ENCODE measurements at regions not wholly inside any gene's neighbourhood (a gene's known extent, or its start where the extent isn't known, plus 50 kb on each side); places are given as distances from the start of the nearest gene placed in this dataset.

DNA sequence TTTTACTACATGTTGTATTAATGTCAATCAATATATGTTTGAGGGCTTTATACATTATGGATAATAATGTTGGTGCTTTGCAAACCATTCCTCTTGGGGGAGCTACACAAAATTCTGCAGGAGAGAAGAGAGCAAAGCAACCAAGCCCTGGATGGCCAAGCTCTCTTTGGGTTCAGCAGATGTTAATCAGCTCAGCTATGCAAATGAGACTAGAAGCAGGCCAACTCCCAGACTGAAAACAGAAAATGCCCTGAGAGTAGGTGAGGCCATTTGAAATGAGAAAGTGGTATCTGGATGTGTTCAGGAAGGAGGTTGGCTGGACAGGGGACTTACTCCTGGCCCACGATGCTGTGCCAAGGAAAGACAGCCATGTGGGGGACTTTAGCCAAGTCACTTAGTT lies 387.0 kb downstream of the BCOR start:
- Histone ChIP-seq H3K4me3 (ENCODE audit: low read length) (no peak overlapping the region), H3K4me1 (ENCODE audit: control insufficient read depth, insufficient read depth, low read length) (no peaks in the 10 kb centered on the region), H3K27me3 (ENCODE audit: control insufficient read depth, insufficient read depth, low read length) (no peaks in the 10 kb centered on the region), H3K9me3 (ENCODE audit: control insufficient read depth, insufficient read depth, low read length) (no peaks in the 10 kb centered on the region), H3K27ac (ENCODE audit: low read length) (no peak overlapping the region), H3K36me3 (ENCODE audit: control insufficient read depth, insufficient read depth, low read length) (no peaks in the 10 kb centered on the region)
- ATAC-seq (no peak), DNase-seq (no peak)
- Mint-ChIP-seq H3K4me1 (no peaks in the 10 kb centered on the region), H3K27me3 (ENCODE audit: low read depth in 2 of 2) (peaks cover 6 to 26% of the 10 kb centered on the region in 2 donors), H3K4me3 (no peak overlapping the region), H3K27ac (no peak overlapping the region), H3K36me3 (no peaks in the 10 kb centered on the region), H3K9me3 (no peaks in the 10 kb centered on the region)
- 100% methylated on average over 1 of the region's 1 CpG for WGBS (ENCODE audit: insufficient coverage)
- TF ChIP-seq, protein P1, sequence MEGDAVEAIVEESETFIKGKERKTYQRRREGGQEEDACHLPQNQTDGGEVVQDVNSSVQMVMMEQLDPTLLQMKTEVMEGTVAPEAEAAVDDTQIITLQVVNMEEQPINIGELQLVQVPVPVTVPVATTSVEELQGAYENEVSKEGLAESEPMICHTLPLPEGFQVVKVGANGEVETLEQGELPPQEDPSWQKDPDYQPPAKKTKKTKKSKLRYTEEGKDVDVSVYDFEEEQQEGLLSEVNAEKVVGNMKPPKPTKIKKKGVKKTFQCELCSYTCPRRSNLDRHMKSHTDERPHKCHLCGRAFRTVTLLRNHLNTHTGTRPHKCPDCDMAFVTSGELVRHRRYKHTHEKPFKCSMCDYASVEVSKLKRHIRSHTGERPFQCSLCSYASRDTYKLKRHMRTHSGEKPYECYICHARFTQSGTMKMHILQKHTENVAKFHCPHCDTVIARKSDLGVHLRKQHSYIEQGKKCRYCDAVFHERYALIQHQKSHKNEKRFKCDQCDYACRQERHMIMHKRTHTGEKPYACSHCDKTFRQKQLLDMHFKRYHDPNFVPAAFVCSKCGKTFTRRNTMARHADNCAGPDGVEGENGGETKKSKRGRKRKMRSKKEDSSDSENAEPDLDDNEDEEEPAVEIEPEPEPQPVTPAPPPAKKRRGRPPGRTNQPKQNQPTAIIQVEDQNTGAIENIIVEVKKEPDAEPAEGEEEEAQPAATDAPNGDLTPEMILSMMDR (IDR thresholded peaks at IDR 0.05) = no peak
- intact Hi-C loops (cut with micrococcal nuclease) = no loop called here

DNA sequence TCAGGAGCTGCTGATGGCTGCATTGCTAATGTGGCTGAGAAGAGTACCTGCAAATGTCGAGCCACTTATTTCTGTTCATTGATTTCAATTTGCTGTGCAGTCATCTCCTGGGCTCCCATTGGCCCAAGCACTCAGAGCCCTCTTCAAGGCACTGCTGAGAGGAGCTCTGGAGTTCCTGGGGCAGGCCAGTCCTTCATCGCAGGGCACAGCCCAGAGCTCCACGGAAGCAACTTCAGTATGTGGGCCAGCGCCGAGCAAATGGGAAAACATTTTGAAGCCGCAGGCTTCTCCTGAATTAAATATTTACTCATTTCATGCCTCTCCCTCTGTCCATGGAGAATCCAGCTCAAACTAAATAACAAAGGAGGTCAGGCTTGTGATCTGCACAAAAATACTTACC lies 383.3 kb downstream of the BCOR start:
- TF ChIP-seq, protein P1 (IDR thresholded peaks at IDR 0.05) = no peak
- Histone ChIP-seq H3K4me3 (ENCODE audit: low read length) (no peak overlapping the region), H3K27ac (ENCODE audit: low read length) (no peak overlapping the region), H3K36me3 (ENCODE audit: control insufficient read depth, insufficient read depth, low read length) (no peaks in the 10 kb centered on the region), H3K27me3 (ENCODE audit: control insufficient read depth, insufficient read depth, low read length) (no peaks in the 10 kb centered on the region), H3K4me1 (ENCODE audit: control insufficient read depth, insufficient read depth, low read length) (no peaks in the 10 kb centered on the region), H3K9me3 (ENCODE audit: control insufficient read depth, insufficient read depth, low read length) (no peaks in the 10 kb centered on the region)
- intact Hi-C loops (cut with micrococcal nuclease) = no loop called here
- Mint-ChIP-seq H3K4me1 (no peaks in the 10 kb centered on the region), H3K27me3 (ENCODE audit: low read depth in 2 of 2) (peaks cover 3 to 6% of the 10 kb centered on the region in 2 donors), H3K36me3 (no peaks in the 10 kb centered on the region), H3K9me3 (no peaks in the 10 kb centered on the region), H3K4me3 (no peak overlapping the region), H3K27ac (no peak overlapping the region)
- 89% methylated on average over 6 of the region's 6 CpGs for WGBS (ENCODE audit: insufficient coverage)
- no peak for ATAC-seq
- no peak for DNase-seq

DNA sequence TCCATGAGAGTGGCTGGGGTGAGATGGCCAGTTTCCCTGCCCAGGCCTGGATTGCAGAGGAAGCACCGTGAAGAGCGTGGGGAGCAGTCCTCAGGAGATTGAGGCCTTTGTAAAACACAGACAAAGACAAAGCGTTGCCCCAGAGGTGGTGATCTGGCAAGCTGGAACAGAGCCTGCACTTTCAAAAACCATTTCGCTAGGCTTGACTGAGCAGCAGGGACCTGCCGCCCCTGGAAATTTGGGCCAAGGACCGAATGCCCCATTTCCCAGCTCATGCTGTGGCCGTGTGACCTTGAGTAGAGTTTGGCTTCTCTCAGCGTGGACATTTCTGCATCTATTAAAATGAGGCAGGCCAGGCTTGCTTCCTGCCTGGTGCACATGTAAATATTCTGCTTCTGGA lies 381.4 kb downstream of the BCOR start:
- Mint-ChIP-seq H3K9me3 (no peaks in the 10 kb centered on the region), H3K27me3 (ENCODE audit: low read depth in 2 of 2) (peaks cover 3% of the 10 kb centered on the region in 2 donors), H3K36me3 (no peaks in the 10 kb centered on the region), H3K4me3 (no peak overlapping the region), H3K27ac (no peak overlapping the region), H3K4me1 (no peaks in the 10 kb centered on the region)
- no peaks in the 10 kb centered on the region for H3K36me3 ChIP-seq (ENCODE audit: control insufficient read depth, insufficient read depth, low read length)
- TF ChIP-seq, protein P1 (IDR thresholded peaks at IDR 0.05) = no peak
- no peaks in the 10 kb centered on the region for H3K9me3 ChIP-seq (ENCODE audit: control insufficient read depth, insufficient read depth, low read length)
- 94% methylated on average over 8 of the region's 8 CpGs for WGBS (ENCODE audit: insufficient coverage)
- no peaks in the 10 kb centered on the region for H3K4me1 ChIP-seq (ENCODE audit: control insufficient read depth, insufficient read depth, low read length)
- no peak overlapping the region for H3K4me3 ChIP-seq (ENCODE audit: low read length)
- DNase-seq = no peak
- H3K27me3 ChIP-seq (ENCODE audit: control insufficient read depth, insufficient read depth, low read length) = no peaks in the 10 kb centered on the region
- no peak for ATAC-seq
- H3K27ac ChIP-seq (ENCODE audit: low read length) = no peak overlapping the region
- intact Hi-C loops (cut with micrococcal nuclease) = no loop called here

DNA sequence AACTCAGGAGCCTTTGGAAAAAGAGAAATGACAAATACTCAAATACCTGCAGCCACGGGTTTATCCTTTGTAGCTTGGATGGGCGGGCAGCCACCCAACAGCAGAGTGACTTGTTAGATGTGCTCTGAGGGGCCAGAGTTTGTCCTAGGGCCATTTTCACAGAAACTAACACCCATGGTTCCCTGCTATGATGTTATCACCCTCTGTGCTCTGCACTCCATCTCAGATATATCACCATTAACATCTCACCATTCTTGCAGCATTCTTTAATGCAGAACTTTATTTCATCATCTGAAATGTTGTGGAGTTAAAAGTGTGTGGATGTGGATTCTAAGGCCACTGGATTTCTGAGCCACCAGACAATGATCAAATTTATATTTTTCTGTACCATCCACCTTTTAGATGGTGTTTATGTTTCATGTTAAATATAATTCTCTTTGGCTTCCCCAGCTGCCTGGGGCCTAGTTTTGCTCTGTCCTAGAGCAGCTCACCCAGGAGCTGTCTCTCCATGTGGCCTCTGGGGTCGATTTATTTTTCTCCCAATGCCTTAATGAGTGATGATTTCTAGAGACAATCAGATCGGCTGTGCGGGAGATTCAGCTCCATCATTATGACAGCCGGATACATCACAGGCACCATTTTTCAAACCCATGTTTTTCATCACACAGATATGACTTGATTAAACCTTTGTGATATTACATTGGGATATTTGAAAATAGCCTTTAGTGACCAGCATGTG lies 380.8 kb downstream of the BCOR start:
- Mint-ChIP-seq H3K4me3 (no peak overlapping the region), H3K27me3 (ENCODE audit: low read depth in 2 of 2) (peaks cover 3 to 9% of the 10 kb centered on the region in 2 donors), H3K36me3 (no peaks in the 10 kb centered on the region), H3K27ac (no peak overlapping the region), H3K9me3 (no peaks in the 10 kb centered on the region), H3K4me1 (no peaks in the 10 kb centered on the region)
- intact Hi-C loops (cut with micrococcal nuclease) = no loop called here
- Histone ChIP-seq H3K4me3 (ENCODE audit: low read length) (no peak overlapping the region), H3K36me3 (ENCODE audit: control insufficient read depth, insufficient read depth, low read length) (no peaks in the 10 kb centered on the region), H3K27ac (ENCODE audit: low read length) (no peak overlapping the region), H3K4me1 (ENCODE audit: control insufficient read depth, insufficient read depth, low read length) (no peaks in the 10 kb centered on the region), H3K27me3 (ENCODE audit: control insufficient read depth, insufficient read depth, low read length) (no peaks in the 10 kb centered on the region), H3K9me3 (ENCODE audit: control insufficient read depth, insufficient read depth, low read length) (no peaks in the 10 kb centered on the region)
- DNase-seq = no peak
- TF ChIP-seq, protein P1 (IDR thresholded peaks at IDR 0.05) = no peak
- no peak for ATAC-seq
- 96% methylated on average over 5 of the region's 6 CpGs for WGBS (ENCODE audit: insufficient coverage)

Measured in natural killer cell (primary cell).